GM12891 (cell line): ENCODE measurements at regions not wholly inside any gene's neighbourhood (a gene's known extent, or its start where the extent isn't known, plus 50 kb on each side); places are given as distances from the start of the nearest gene placed in this dataset.

ENCODE experiments used
- POLR2A ChIP-seq: IDR thresholded peaks from 2 replicates; pipeline ENCODE4 v1.6.1; 2011; ENCODE audit warnings: low read depth, low read length, control low read depth
- POLR2AphosphoS5 ChIP-seq: IDR thresholded peaks from 2 replicates; pipeline ENCODE4 v1.6.1; 2011; ENCODE audit warnings: low read depth, low read length, control low read depth
- POU2F2 ChIP-seq: IDR thresholded peaks from 2 replicates; pipeline ENCODE4 v1.6.1; 2011; ENCODE audit warnings: low read depth, mild to moderate bottlenecking, control low read depth, low read length, moderate library complexity
- TAF1 ChIP-seq: IDR thresholded peaks from 2 replicates; pipeline ENCODE4 v1.6.1; 2011; ENCODE audit warnings: low read depth, low read length, control low read depth

- TF ChIP-seq POLR2AphosphoS5 = no peak
- TF ChIP-seq POLR2A = no peak
- no peak for TF ChIP-seq POU2F2
- TF ChIP-seq TAF1 = no peak
Measured at GRCh38 chr10:44173608-44173894, 211.3 kb downstream of the CXCL12 start.
